ENCODE measurements at regions not wholly inside any gene's neighbourhood (a gene's known extent, or its start where the extent isn't known, plus 50 kb on each side); places are given as distances from the start of the nearest gene placed in this dataset.

GRCh38 chr7:17700138-17700537 lies 240.2 kb downstream of the SNX13 start:
- DNase-seq = no peak

- no peak for DNase-seq
Observed at GRCh38 chr7:17706275-17706674, 234.0 kb downstream of the SNX13 start.

- DNase-seq = peak; percentile 59
Observed at GRCh38 chr7:17706734-17707133, 233.6 kb downstream of the SNX13 start.

- DNase-seq = no peak
Observed at GRCh38 chr7:17709127-17709526, 231.2 kb downstream of the SNX13 start.

GRCh38 chr7:17709599-17709998 lies 230.7 kb downstream of the SNX13 start:
- no peak for DNase-seq

- no peak for DNase-seq
Observed at GRCh38 chr7:17710312-17710711, 230.0 kb downstream of the SNX13 start.

- no peak for DNase-seq
Observed at GRCh38 chr7:17713584-17713983, 226.7 kb downstream of the SNX13 start.

- DNase-seq = no peak
Observed at GRCh38 chr7:17716816-17717215, 223.5 kb downstream of the SNX13 start.

GRCh38 chr7:17719998-17720397 lies 220.3 kb downstream of the SNX13 start:
- no peak for DNase-seq

GRCh38 chr7:17721736-17722285 lies 218.5 kb downstream of the SNX13 start:
- DNase-seq = no peak

- no peak for DNase-seq
Observed at GRCh38 chr7:17722798-17723197, 217.5 kb downstream of the SNX13 start.

GRCh38 chr7:17725821-17726220 lies 214.5 kb downstream of the SNX13 start:
- no peak for DNase-seq

GRCh38 chr7:17732083-17732482 lies 208.2 kb downstream of the SNX13 start:
- no peak for DNase-seq
